HG02852 (cell line): ENCODE measurements at regions not wholly inside any gene's neighbourhood (a gene's known extent, or its start where the extent isn't known, plus 50 kb on each side); places are given as distances from the start of the nearest gene placed in this dataset.
"Not testable (repeated sequence)": the region's sequence is repeated elsewhere in the genome, so short reads cannot be mapped to it uniquely, and the experiment has no call there.

Source experiments
- ATAC-seq: cut with Tn5 transposase; IDR thresholded peaks from one replicate; pipeline ENCODE4 v1.9.1; 2021; ENCODE audit warnings: mild to moderate bottlenecking, moderate library complexity; ENCODE audit not compliant: unreplicated experiment

- ATAC-seq: no peak
These were observed 370.8 kb downstream of the NFIB start for GRCh38 chr9:13943176-13943575.

DNA sequence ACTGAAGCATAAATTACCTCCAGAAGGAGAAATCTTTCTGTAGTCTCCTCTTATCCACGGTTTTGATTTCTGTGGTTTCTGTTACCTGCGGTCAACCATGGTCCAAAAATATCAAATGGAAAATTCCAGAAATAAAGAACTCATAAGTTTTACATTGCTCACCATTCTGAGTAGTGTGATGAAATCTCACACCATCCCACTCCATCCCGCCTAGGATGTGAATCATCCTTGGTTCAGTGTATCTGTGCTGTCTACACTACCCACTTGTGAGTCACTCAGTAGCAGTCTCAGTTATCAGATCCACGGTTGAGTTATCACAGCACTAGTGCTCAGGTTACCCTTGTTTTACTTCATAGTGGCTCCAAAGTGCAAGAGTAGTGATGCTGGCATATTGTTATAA lies 371.2 kb downstream of the NFIB start:
- no peak for ATAC-seq

GRCh38 chr9:13942201-13942600 lies 371.7 kb downstream of the NFIB start:
- ATAC-seq: no peak

DNA sequence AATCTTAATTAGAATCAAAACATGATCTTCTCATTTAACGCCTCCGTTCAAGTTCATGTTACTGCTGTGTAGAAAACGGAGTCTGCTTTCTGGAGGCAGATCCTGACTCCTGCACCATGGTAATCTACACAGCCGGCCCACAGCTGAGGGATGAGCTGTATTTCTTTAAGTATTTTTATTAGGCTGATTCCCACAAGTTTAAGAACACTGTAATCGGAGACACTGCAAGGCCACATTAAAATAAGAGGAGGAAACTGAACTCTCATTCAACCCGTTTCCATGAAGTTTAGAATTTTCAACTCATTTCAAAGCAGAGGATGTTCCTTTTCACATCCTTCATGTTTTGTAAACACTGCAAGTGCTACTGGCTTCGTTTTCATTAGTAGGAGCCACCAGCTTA lies 372.2 kb downstream of the NFIB start:
- no peak for ATAC-seq

- no peak for ATAC-seq
These were observed 374.0 kb downstream of the NFIB start for GRCh38 chr9:13939701-13940490.

GRCh38 chr9:13939134-13939533 lies 374.8 kb downstream of the NFIB start:
- no peak for ATAC-seq

DNA sequence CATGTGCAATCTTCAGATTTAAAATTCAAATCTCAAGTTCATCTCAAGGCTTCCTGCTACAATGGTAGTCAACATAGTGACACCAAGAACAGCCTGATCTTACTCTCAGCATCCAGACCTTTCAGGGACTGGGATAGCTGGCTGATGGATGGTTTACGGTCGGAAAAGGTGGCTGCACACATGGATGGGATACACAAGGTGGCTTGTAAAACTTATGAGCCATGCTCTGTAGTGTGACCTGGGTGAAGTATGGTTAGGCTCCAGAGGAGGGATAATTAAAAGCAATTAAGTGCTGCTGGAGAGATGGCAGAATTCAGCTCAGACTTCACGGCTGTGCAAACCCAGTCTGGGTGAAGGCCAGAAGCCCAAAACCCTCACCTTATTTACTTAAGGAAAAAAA lies 379.5 kb downstream of the NFIB start:
- ATAC-seq: no peak

DNA sequence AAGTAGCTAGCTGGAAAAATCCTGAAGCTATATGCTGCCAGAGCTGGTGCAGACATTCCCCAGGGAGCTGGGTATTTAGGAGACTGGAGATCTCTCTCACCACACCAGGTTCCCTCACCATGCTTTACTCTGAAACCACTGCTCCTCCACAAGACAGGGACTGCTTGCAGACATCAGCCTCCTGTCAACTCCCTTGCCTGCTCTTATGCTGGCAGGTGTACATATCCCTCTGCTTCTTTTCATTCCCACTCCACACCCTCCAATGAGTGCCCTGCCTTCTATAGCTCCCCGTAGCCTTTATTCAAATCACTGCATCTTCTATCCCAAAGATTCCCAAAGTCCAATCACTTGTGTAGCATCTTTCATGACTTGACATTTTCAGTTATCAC lies 380.7 kb downstream of the NFIB start:
- no peak for ATAC-seq

GRCh38 chr9:13932528-13933267 lies 381.2 kb downstream of the NFIB start:
- ATAC-seq: no peak

- ATAC-seq: no peak
These were observed 384.9 kb downstream of the NFIB start for GRCh38 chr9:13929013-13929412.

GRCh38 chr9:13923381-13923780 lies 390.6 kb downstream of the NFIB start:
- ATAC-seq: no peak

GRCh38 chr9:13920557-13920956 lies 393.4 kb downstream of the NFIB start:
- ATAC-seq: no peak

DNA sequence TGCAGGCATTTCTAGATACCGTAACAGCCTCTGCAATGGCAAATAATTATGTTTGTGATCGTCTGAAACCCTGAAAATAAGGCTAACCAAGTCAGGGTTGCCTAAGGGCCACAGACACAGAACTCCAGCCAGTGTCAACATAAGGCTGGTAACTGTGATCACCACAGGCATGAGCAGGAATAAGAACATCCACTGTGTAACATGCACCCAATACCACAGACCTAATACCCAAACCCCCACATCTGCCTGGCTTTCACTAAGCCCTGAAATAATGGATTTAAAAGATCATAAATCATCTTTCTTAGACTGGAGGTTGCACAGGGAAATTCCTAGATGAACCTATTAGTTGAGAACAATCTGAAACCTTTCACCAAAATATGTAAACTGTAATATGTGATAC lies 394.5 kb downstream of the NFIB start:
- no peak for ATAC-seq

DNA sequence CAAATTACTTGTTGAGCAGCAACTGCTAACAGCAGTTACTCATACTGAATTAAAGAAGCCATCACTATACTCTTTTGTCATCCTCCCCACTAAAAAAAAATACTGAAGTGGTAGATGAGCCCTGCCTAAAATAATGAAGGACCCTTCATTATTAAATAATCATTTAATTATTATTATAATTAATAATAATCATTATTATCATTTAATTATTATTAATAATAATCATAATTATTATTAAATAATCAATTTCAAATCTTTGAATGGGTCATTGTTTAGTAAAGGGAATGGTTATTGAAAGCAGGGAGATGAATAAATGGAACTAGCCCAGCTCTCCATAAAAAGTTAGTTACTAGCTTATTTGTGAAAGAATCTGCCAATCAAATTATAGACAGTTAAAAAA lies 396.4 kb downstream of the NFIB start:
- ATAC-seq: no peak

GRCh38 chr9:13915591-13916301 lies 398.2 kb downstream of the NFIB start:
- ATAC-seq: no peak

DNA sequence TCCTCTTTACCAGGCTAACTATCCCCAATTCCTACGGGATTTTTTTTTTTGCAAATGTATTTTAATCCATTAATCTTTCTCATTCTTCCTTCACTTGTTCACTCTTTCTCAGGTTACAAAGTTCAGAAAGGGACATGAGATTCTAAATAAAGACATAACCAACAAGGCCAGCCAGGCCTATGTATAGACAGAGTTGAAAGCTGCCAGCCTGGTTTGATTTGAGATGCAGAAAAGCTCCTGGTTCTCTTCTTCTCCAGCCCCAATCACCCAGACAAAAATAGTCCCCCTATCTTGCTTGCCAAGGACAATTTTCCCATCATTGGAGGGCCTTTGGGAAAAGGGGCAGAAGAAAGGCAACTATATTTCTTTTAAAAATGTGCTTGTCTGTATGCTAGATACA lies 398.8 kb downstream of the NFIB start:
- ATAC-seq: no peak

GRCh38 chr9:13911473-13911872 lies 402.5 kb downstream of the NFIB start:
- ATAC-seq: no peak

DNA sequence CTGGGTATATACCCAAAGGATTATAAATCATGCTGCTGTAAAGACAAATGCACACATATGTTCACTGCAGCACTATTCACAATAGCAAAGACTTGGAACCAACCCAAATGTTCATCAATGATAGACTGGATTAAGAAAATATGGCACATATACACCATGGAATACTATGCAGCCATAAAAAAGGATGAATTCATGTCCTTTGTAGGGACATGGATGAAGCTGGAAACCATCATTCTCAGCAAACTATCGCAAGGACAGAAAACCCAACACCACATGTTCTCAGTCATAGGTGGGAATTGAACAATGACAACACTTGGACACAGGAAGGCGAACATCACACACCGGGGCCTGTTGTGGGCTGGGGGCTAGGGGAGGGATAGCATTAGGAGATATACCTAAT lies 406.1 kb downstream of the NFIB start:
- ATAC-seq: not testable (repeated sequence)

DNA sequence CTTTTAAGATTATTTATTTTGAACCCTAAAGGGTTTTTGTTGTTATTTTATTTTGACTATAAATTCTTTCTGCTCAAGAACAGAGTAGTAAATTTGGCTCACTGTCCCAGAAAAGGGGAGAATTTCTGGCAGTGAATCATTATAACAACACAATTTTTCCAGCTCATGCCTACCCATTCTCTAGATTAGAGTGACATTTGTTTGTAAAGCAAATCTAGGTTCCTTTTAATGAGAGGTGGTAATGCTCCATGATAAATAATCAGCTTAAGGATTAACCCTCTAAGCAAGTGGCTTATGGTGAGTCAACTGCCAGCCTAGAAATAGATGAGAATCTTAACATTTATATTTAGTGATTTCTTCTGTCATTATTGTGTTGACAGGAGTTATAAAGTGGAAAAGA lies 409.2 kb downstream of the NFIB start:
- ATAC-seq: no peak

GRCh38 chr9:13904311-13904710 lies 409.6 kb downstream of the NFIB start:
- ATAC-seq: no peak

DNA sequence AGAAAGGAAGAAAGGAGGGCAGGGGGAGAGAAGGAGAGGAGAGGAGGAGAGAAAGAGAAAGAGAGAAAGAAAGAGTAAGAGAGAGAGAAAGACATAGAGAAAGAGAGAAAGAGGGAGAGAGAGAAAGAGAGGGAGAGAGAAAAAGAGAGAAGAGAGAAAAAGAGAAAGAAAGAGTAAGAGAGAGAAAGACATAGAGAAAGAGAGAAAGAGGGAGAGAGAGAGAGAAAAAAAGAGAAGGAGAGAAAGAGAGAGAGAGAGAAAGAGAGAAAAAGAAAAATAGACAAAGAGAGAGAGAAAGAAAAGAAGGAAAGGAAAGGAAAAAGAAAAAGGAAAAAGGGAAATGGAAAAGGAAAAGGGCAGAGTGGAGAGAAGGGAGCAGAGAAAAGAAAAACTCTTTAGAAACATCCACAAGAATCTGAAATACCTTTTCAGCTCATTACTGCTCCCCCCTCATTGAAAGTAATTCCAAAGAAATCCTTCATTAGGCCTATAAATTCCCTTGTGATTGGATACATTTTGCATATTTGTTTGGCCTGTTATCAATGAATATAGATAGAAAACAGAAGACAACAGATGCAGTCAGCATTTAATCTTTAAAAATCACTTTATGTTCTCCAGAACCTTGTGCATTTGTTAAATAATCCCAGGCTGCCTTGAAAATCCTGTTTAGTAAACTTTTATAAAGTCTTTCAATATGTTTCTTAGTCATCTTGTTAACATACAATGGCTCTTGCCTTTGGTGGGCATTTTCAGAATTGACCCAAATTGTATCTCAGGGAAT lies 411.5 kb downstream of the NFIB start:
- ATAC-seq: no peak
